HEK293T (cell line): ENCODE measurements at regions not wholly inside any gene's neighbourhood (a gene's known extent, or its start where the extent isn't known, plus 50 kb on each side); places are given as distances from the start of the nearest gene placed in this dataset.

Experiments
- CTCF ChIA-PET: fragments of 350-600 bp; formaldehyde crosslinking; extraction: SDS; loops from one replicate; lab custom pipeline; 2021; ENCODE audit warnings: antibody characterized with exemption, inconsistent platforms; lab: Yijun Ruan, JAX
- POLR2A ChIA-PET: fragments of 350-600 bp; formaldehyde crosslinking; extraction: SDS; loops from one replicate; lab custom pipeline; 2020; ENCODE audit warnings: antibody characterized with exemption, inconsistent platforms; lab: Yijun Ruan, JAX
- DNase-seq: peaks from one replicate; pipeline ENCODE4 v3.0.0; 2012; ENCODE audit warnings: mixed read lengths; ENCODE audit errors: extremely low spot score
- ARNT ChIP-seq: fragments of 450-650 bp; IDR thresholded peaks from 2 replicates; pipeline ENCODE4 v1.6.1; 2017; ENCODE audit warnings: mild to moderate bottlenecking
- BHLHE40 ChIP-seq: fragments of 450-650 bp; IDR thresholded peaks from 2 replicates; pipeline ENCODE4 v1.6.1; 2016; ENCODE audit warnings: mild to moderate bottlenecking, moderate library complexity, borderline replicate concordance
- CTBP1 ChIP-seq: fragments of 450-650 bp; IDR thresholded peaks from 2 replicates; pipeline ENCODE4 v1.6.1; 2016; ENCODE audit warnings: borderline replicate concordance
- ELF4 ChIP-seq: fragments of 450-650 bp; IDR thresholded peaks from 2 replicates; pipeline ENCODE4 v1.6.1; 2017; ENCODE audit warnings: antibody characterized with exemption
- FOXA1 ChIP-seq: fragments of 450-650 bp; IDR thresholded peaks from 2 replicates; pipeline ENCODE4 v1.6.1; 2016; ENCODE audit warnings: mild to moderate bottlenecking
- FOXK2 ChIP-seq: fragments of 450-650 bp; IDR thresholded peaks from 2 replicates; pipeline ENCODE4 v1.6.1; 2016; ENCODE audit warnings: mild to moderate bottlenecking
- FOXM1 ChIP-seq: fragments of 450-650 bp; IDR thresholded peaks from 2 replicates; pipeline ENCODE4 v1.6.1; 2017; ENCODE audit warnings: mild to moderate bottlenecking, borderline replicate concordance
- HDGF ChIP-seq: fragments of 450-650 bp; IDR thresholded peaks from 2 replicates; pipeline ENCODE4 v1.6.1; 2017; ENCODE audit warnings: antibody characterized with exemption, borderline replicate concordance
- L3MBTL2 ChIP-seq: fragments of 450-650 bp; conservative IDR thresholded peaks from 2 replicates; pipeline ENCODE4 v1.6.1; 2016; ENCODE audit warnings: mild to moderate bottlenecking
- LEF1 ChIP-seq: fragments of 450-650 bp; IDR thresholded peaks from 2 replicates; pipeline ENCODE4 v1.6.1; 2017; ENCODE audit warnings: mild to moderate bottlenecking, borderline replicate concordance
- NFRKB ChIP-seq: fragments of 450-650 bp; IDR thresholded peaks from 2 replicates; pipeline ENCODE4 v1.6.1; 2016; ENCODE audit warnings: mild to moderate bottlenecking, moderate library complexity
- SP1 ChIP-seq: fragments of 450-650 bp; IDR thresholded peaks from 2 replicates; pipeline ENCODE4 v1.6.1; 2017
- SUZ12 ChIP-seq: fragments of 450-650 bp; IDR thresholded peaks from 2 replicates; pipeline ENCODE4 v1.6.1; 2016; ENCODE audit warnings: mild to moderate bottlenecking
- TARDBP ChIP-seq: fragments of 450-650 bp; IDR thresholded peaks from 2 replicates; pipeline ENCODE4 v1.6.1; 2016
- ZNF384 ChIP-seq: fragments of 450-650 bp; IDR thresholded peaks from 2 replicates; pipeline ENCODE4 v1.6.1; 2016
- TF ChIP-seq, protein P1 (sequence below): fragments of 450-650 bp; IDR thresholded peaks from 2 replicates; pipeline ENCODE4 v1.6.1; 2016

DNA sequence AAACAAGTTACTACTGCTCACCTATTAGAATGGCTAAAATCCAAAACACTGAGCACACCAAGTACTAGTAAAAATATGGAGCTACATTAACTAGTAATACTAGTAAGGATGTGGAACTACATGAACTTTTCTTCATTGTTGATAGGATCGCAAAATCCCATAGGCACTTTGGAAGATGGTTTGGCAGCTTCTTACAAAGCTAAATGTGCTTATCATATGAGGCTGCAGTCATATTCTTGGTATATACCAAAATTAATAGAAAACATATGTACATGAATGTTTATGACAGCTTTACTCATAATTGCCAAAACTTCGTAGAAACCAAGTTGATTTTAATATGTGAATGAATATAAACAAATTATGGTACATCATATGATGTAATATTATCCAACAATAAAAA lies 366.8 kb upstream of the KCNMB2 start:
- TF ChIP-seq HDGF (no peak), SP1 (no peak), NFRKB (no peak), FOXA1 (no peak), SUZ12 (no peak)
- DNase-seq = no peak
- POLR2A ChIA-PET = no interaction called here
- CTCF ChIA-PET = no interaction called here

DNA sequence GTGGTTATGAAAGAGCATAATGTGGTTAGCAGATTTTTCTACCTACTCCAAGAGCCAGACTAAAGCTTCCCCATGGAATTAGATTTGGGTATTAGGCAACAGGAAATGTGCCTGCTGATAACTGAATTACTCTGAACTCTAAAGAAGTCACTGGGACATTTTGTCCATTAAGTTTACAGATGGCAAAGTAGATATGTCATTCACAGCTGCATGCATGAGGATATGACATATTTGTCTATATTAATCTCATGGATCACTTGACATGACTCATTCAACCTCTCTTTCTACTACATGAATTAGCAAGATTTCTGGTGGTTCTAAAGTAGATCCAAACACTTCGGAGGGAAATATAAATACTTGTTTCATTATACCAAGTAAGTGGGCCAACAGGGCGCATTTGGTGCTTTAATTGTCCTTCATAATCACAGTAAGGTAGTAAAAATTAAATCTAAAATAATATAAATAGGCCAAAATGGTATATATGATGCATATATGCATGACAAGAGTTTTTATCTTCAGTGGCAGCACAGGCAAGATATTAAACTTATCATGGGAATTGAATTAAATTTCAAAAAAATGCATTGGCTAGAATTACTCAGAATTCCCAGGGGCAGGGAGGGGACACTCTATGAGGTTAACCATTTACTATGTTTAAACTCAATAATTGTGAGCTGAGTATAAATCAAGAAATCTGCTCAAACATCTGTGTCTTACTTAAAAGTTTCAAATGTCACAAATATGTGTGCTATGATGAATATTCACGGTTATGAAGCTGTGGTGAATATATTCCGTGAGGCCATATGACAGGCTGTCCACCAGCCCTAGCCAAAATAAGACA lies 365.3 kb upstream of the KCNMB2 start:
- CTCF ChIA-PET = no interaction called here
- POLR2A ChIA-PET = no interaction called here
- TF ChIP-seq ZNF384 (no peak), FOXK2 (no peak), CTBP1 (no peak), TARDBP (no peak), SP1 (no peak), ARNT (no peak), ELF4 (no peak), SUZ12 (no peak), FOXM1 (no peak), BHLHE40 (no peak), HDGF (no peak), NFRKB (no peak), FOXA1 (no peak), L3MBTL2 (no peak), LEF1 (no peak)
- TF ChIP-seq, protein P1, sequence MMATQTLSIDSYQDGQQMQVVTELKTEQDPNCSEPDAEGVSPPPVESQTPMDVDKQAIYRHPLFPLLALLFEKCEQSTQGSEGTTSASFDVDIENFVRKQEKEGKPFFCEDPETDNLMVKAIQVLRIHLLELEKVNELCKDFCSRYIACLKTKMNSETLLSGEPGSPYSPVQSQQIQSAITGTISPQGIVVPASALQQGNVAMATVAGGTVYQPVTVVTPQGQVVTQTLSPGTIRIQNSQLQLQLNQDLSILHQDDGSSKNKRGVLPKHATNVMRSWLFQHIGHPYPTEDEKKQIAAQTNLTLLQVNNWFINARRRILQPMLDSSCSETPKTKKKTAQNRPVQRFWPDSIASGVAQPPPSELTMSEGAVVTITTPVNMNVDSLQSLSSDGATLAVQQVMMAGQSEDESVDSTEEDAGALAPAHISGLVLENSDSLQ = no peak
- DNase-seq = no peak

DNA sequence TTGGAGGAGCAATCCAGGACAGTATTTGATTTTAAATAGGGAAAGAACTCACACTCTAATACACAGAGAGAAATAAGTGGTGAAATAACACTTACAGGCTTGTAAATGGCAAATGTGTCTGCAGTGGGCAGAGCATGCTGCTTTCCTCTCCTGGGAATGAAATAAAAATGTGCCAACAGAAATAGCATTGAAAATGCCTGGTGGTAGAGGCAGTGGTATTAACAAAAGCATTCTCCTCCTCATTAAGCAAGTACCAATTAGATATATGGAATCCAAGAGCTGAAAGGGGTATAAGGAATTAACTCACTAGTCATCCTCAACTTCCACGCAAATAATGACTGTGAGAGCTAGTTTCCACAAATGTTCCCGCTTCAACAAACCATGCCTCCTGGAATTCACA lies 364.1 kb upstream of the KCNMB2 start:
- CTCF ChIA-PET = no interaction called here
- POLR2A ChIA-PET = no interaction called here
- TF ChIP-seq NFRKB = no peak
- TF ChIP-seq TARDBP = no peak
- no peak for TF ChIP-seq SUZ12
- TF ChIP-seq BHLHE40 = no peak

DNA sequence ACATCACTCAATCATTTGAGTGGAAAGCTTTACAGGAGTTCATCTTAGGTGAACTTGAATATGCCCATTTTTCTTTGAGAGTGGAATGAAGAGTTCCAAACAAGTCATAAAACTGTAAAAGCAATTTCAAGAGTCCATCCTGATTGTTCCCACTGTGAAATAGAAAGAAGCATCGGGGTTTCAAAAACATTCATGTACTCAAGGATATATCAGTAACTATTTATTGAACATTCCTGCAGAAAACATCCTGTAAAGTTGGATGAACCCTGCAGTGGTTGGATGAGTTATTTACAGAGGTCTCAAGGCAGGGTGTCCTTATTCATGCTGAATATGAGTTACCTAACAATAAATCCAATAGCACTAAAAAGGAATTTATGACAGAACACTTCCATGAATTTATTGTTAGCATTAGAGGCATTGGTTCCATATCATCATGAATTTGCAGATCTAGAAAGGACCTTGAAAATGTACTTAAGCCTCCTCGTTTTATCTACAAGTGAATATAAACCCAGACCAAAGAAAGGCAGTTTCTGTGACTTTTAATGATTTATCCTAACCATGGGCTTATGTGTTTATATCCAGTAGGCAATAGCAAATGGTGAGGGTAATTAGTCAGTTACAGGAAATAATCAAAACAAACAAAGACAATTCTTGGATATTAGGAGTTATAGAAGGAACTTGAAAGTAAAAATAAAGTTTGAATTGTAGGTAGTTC lies 361.9 kb upstream of the KCNMB2 start:
- ChIA-PET POLR2A (no interaction called here), CTCF (no interaction called here)
- TF ChIP-seq ELF4 (no peak), NFRKB (no peak), ARNT (no peak), FOXA1 (no peak), FOXM1 (no peak), BHLHE40 (no peak), SUZ12 (no peak), HDGF (no peak), SP1 (no peak), ZNF384 (no peak), L3MBTL2 (no peak), LEF1 (no peak)
- DNase-seq = no peak

More for the DNA sequence above, 364.1 kb upstream of the KCNMB2 start:
- no peak for DNase-seq

- POLR2A ChIA-PET = no interaction called here
- CTCF ChIA-PET = no interaction called here
- no peak for DNase-seq
- TF ChIP-seq FOXK2 (no peak), HDGF (no peak)
Measured at GRCh38 chr3:178181088-178181487, 355.1 kb upstream of the KCNMB2 start.

DNA sequence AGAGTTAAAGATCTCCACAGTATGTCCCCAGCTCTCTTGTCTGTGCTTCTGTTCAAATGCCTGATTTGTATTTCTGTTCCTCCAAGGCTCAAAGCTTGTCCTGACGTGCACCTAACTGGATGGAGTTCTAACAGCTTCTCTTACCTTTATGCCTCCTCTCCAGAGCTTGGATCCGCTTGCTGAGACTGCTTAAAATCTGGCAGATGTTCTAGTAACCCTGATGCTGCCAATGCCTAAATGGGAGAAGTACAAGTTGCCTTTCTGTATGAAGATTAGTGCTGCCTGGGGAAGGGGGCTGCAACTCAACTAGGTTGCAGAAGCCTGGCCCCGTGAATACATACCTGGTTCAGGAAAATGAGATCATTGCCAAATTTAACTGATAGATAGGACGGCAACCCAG lies 354.5 kb upstream of the KCNMB2 start:
- no peak for TF ChIP-seq ARNT
- no peak for TF ChIP-seq ZNF384
- TF ChIP-seq CTBP1 = no peak
- no peak for TF ChIP-seq L3MBTL2
- no peak for TF ChIP-seq NFRKB
- no peak for TF ChIP-seq SP1
- no peak for TF ChIP-seq SUZ12
- TF ChIP-seq LEF1 = no peak
- no peak for TF ChIP-seq HDGF
- TF ChIP-seq BHLHE40 = no peak
- TF ChIP-seq TARDBP = no peak
- TF ChIP-seq ELF4 = no peak
- TF ChIP-seq, protein P1 = no peak
- TF ChIP-seq FOXK2 = no peak
- no peak for TF ChIP-seq FOXM1
- no peak for TF ChIP-seq FOXA1
- no peak for DNase-seq
- ChIA-PET CTCF (no interaction called here), POLR2A (interaction anchor here (0.8 kb wide), 1 partner anchor 111 kb away, joined by 3 read pairs; no protein-coding TSS in a partner anchor)

- ChIA-PET POLR2A (interaction anchor here (0.8 kb wide), 1 partner anchor 111 kb away, joined by 3 read pairs; no protein-coding TSS in a partner anchor), CTCF (no interaction called here)
- no peak for DNase-seq
- TF ChIP-seq TARDBP (no peak), SUZ12 (no peak), CTBP1 (no peak), ZNF384 (no peak), BHLHE40 (no peak), ARNT (no peak), FOXK2 (no peak), NFRKB (no peak), LEF1 (no peak), ELF4 (no peak), SP1 (no peak), FOXM1 (no peak), L3MBTL2 (no peak), HDGF (no peak), FOXA1 (no peak)
- TF ChIP-seq, protein P1 = no peak
Measured at GRCh38 chr3:178182337-178182779, 353.9 kb upstream of the KCNMB2 start.
